Naive B cell (primary cell): ENCODE measurements at regions not wholly inside any gene's neighbourhood (a gene's known extent, or its start where the extent isn't known, plus 50 kb on each side); places are given as distances from the start of the nearest gene placed in this dataset.
A peak's percentile ranks its signal among the peaks of the same experiment; 100 is the strongest.

ENCODE experiments used
- ATAC-seq, 2 donors: fragments of 150-1000 bp; cut with Tn5 transposase; 2 replicates each; pipeline ENCODE4 v1.10.0; 2021; ENCODE audit warnings: low read depth in 2 of 2, mild to moderate bottlenecking in 2 of 2, moderate library complexity in 2 of 2
- DNase-seq: peaks from one replicate; pipeline ENCODE4 v3.0.0; 2022
- H3K27ac Mint-ChIP-seq, 6 donors: one replicate each; pipeline ENCODE4 v1.8.0; 2020 to 2022; ENCODE audit warnings: mild to moderate bottlenecking in 6 of 6, mixed read lengths in 6 of 6, moderate library complexity in 5 of 6, inconsistent platforms in 2 of 6
- H3K27me3 Mint-ChIP-seq, 3 donors: one replicate each; pipeline ENCODE4 v1.8.0; 2021 to 2022; ENCODE audit warnings: mixed read lengths in 3 of 3, mild to moderate bottlenecking in 1 of 3
- H3K36me3 Mint-ChIP-seq, 2 donors: one replicate each; pipeline ENCODE4 v1.8.0; 2020 to 2022; ENCODE audit warnings: mixed read lengths in 2 of 2, inconsistent platforms in 1 of 2, mild to moderate bottlenecking in 1 of 2
- H3K4me1 Mint-ChIP-seq, 3 donors: one replicate each; pipeline ENCODE4 v1.8.0; 2020 to 2022; ENCODE audit warnings: mixed read lengths in 3 of 3, inconsistent platforms in 1 of 3, mild to moderate bottlenecking in 1 of 3, moderate library complexity in 1 of 3
- H3K4me3 Mint-ChIP-seq, 8 donors: one replicate each; pipeline ENCODE4 v1.8.0; 2020 to 2022; ENCODE audit warnings: mild to moderate bottlenecking in 8 of 8, mixed read lengths in 8 of 8, moderate library complexity in 8 of 8, inconsistent platforms in 2 of 8
- H3K9me3 Mint-ChIP-seq, 7 donors: one replicate each; pipeline ENCODE4 v1.8.0; 2020 to 2022; ENCODE audit warnings: mixed read lengths in 7 of 7, mild to moderate bottlenecking in 5 of 7, inconsistent platforms in 2 of 7, moderate library complexity in 1 of 7

GRCh38 chr10:10353326-10353868, 664.3 kb upstream of the CELF2 start:
- H3K27me3 Mint-ChIP-seq: no peaks in the 10 kb centered on the region
- peaks cover 0 to 9% (median 4%) of the 10 kb centered on the region in 7 donors for H3K9me3 Mint-ChIP-seq
- no peak overlapping the region for H3K4me3 Mint-ChIP-seq
- no peaks in the 10 kb centered on the region for H3K4me1 Mint-ChIP-seq
- DNase-seq (no peak), ATAC-seq (no peak)
- no peak overlapping the region for H3K27ac Mint-ChIP-seq
- no peaks in the 10 kb centered on the region for H3K36me3 Mint-ChIP-seq

GRCh38 chr10:10359263-10359662, 658.4 kb upstream of the CELF2 start:
- H3K36me3 Mint-ChIP-seq: no peaks in the 10 kb centered on the region
- H3K27me3 Mint-ChIP-seq: peaks cover 0 to 5% (median 0%) of the 10 kb centered on the region in 3 donors
- no peak overlapping the region for H3K4me3 Mint-ChIP-seq
- peaks cover 0 to 5% (median 3%) of the 10 kb centered on the region in 7 donors for H3K9me3 Mint-ChIP-seq
- DNase-seq (no peak), ATAC-seq (no peak)
- H3K27ac Mint-ChIP-seq: no peak overlapping the region
- H3K4me1 Mint-ChIP-seq: no peaks in the 10 kb centered on the region

GRCh38 chr10:10361301-10361885, 656.3 kb upstream of the CELF2 start:
- H3K27me3 Mint-ChIP-seq: peaks cover 0 to 5% (median 0%) of the 10 kb centered on the region in 3 donors
- H3K4me1 Mint-ChIP-seq: no peaks in the 10 kb centered on the region
- DNase-seq (no peak), ATAC-seq (no peak)
- H3K27ac Mint-ChIP-seq: peak overlapping the region in 1 of 6 donors; percentile 21
- H3K9me3 Mint-ChIP-seq: peaks cover 0 to 5% (median 0%) of the 10 kb centered on the region in 7 donors
- no peaks in the 10 kb centered on the region for H3K36me3 Mint-ChIP-seq
- H3K4me3 Mint-ChIP-seq: no peak overlapping the region

GRCh38 chr10:10362800-10363199, 654.9 kb upstream of the CELF2 start:
- Mint-ChIP-seq H3K9me3 (peaks cover 0 to 5% (median 0%) of the 10 kb centered on the region in 7 donors), H3K4me1 (no peaks in the 10 kb centered on the region), H3K4me3 (no peak overlapping the region), H3K36me3 (no peaks in the 10 kb centered on the region), H3K27ac (no peak overlapping the region), H3K27me3 (peaks cover 0 to 5% (median 0%) of the 10 kb centered on the region in 3 donors)
- ATAC-seq (no peak), DNase-seq (no peak)

GRCh38 chr10:10363217-10363616, 654.5 kb upstream of the CELF2 start:
- Mint-ChIP-seq H3K4me1 (no peaks in the 10 kb centered on the region), H3K4me3 (no peak overlapping the region), H3K27ac (no peak overlapping the region), H3K9me3 (peaks cover 0 to 5% (median 0%) of the 10 kb centered on the region in 7 donors), H3K27me3 (peaks cover 0 to 5% (median 0%) of the 10 kb centered on the region in 3 donors), H3K36me3 (no peaks in the 10 kb centered on the region)
- no peak for ATAC-seq
- no peak for DNase-seq

GRCh38 chr10:10364902-10365301, 652.8 kb upstream of the CELF2 start:
- DNase-seq (no peak), ATAC-seq (no peak)
- Mint-ChIP-seq H3K27me3 (peaks cover 0 to 5% (median 5%) of the 10 kb centered on the region in 3 donors), H3K36me3 (no peaks in the 10 kb centered on the region), H3K4me1 (no peaks in the 10 kb centered on the region), H3K4me3 (no peak overlapping the region), H3K9me3 (peaks cover 0 to 4% (median 0%) of the 10 kb centered on the region in 7 donors), H3K27ac (no peak overlapping the region)

GRCh38 chr10:10365676-10366075, 652.0 kb upstream of the CELF2 start:
- Mint-ChIP-seq H3K4me3 (no peak overlapping the region), H3K9me3 (peaks cover 0 to 2% (median 0%) of the 10 kb centered on the region in 7 donors), H3K4me1 (no peaks in the 10 kb centered on the region), H3K27ac (peak overlapping the region in 1 of 6 donors; percentile 51), H3K36me3 (no peaks in the 10 kb centered on the region), H3K27me3 (peaks cover 0 to 5% (median 0%) of the 10 kb centered on the region in 3 donors)
- no peak for ATAC-seq
- DNase-seq: no peak

GRCh38 chr10:10366836-10367235, 650.8 kb upstream of the CELF2 start:
- DNase-seq (no peak), ATAC-seq (no peak)
- Mint-ChIP-seq H3K4me1 (no peaks in the 10 kb centered on the region), H3K36me3 (no peaks in the 10 kb centered on the region), H3K27ac (no peak overlapping the region), H3K9me3 (no peaks in the 10 kb centered on the region), H3K27me3 (peaks cover 0 to 5% (median 0%) of the 10 kb centered on the region in 3 donors), H3K4me3 (no peak overlapping the region)

GRCh38 chr10:10367264-10367663, 650.4 kb upstream of the CELF2 start:
- Mint-ChIP-seq H3K27me3 (peaks cover 0 to 5% (median 0%) of the 10 kb centered on the region in 3 donors), H3K4me1 (no peaks in the 10 kb centered on the region), H3K36me3 (no peaks in the 10 kb centered on the region), H3K9me3 (no peaks in the 10 kb centered on the region), H3K4me3 (no peak overlapping the region), H3K27ac (no peak overlapping the region)
- DNase-seq: no peak
- ATAC-seq: no peak

- ATAC-seq (no peak), DNase-seq (no peak)
- Mint-ChIP-seq H3K36me3 (no peaks in the 10 kb centered on the region), H3K9me3 (peaks cover 0 to 6% (median 0%) of the 10 kb centered on the region in 7 donors), H3K27ac (no peak overlapping the region), H3K27me3 (peaks cover 0 to 5% (median 0%) of the 10 kb centered on the region in 3 donors), H3K4me1 (no peaks in the 10 kb centered on the region), H3K4me3 (no peak overlapping the region)
These were observed 648.6 kb upstream of the CELF2 start for GRCh38 chr10:10368951-10369576.

GRCh38 chr10:10385831-10386230, 631.8 kb upstream of the CELF2 start:
- Mint-ChIP-seq H3K27me3 (peaks cover 0 to 4% (median 0%) of the 10 kb centered on the region in 3 donors), H3K4me3 (no peak overlapping the region), H3K4me1 (no peaks in the 10 kb centered on the region), H3K36me3 (no peaks in the 10 kb centered on the region), H3K9me3 (peaks cover 0 to 9% (median 0%) of the 10 kb centered on the region in 7 donors), H3K27ac (no peak overlapping the region)
- no peak for DNase-seq
- ATAC-seq: no peak

- Mint-ChIP-seq H3K27ac (no peak overlapping the region), H3K36me3 (no peaks in the 10 kb centered on the region), H3K4me3 (no peak overlapping the region), H3K27me3 (no peaks in the 10 kb centered on the region), H3K4me1 (no peaks in the 10 kb centered on the region), H3K9me3 (peaks cover 0 to 8% (median 2%) of the 10 kb centered on the region in 7 donors)
- DNase-seq (no peak), ATAC-seq (no peak)
These were observed 628.5 kb upstream of the CELF2 start for GRCh38 chr10:10389182-10389581.

- H3K27me3 Mint-ChIP-seq: no peaks in the 10 kb centered on the region
- H3K36me3 Mint-ChIP-seq: no peaks in the 10 kb centered on the region
- no peaks in the 10 kb centered on the region for H3K4me1 Mint-ChIP-seq
- no peak for DNase-seq
- H3K9me3 Mint-ChIP-seq: peaks cover 0 to 4% (median 0%) of the 10 kb centered on the region in 7 donors
- no peak overlapping the region for H3K4me3 Mint-ChIP-seq
- no peak overlapping the region for H3K27ac Mint-ChIP-seq
- ATAC-seq: no peak
These were observed 625.2 kb upstream of the CELF2 start for GRCh38 chr10:10392511-10392910.
